Astrocyte (in vitro differentiated cells and primary cell): ENCODE measurements at regions not wholly inside any gene's neighbourhood (a gene's known extent, or its start where the extent isn't known, plus 50 kb on each side); places are given as distances from the start of the nearest gene placed in this dataset.

Experiments used
- DNase-seq: peaks from one replicate; pipeline ENCODE4 v3.0.0-alpha.2; 2010; ENCODE audit warnings: low read depth
- FAIRE-seq: peaks from 2 replicates; lab custom pipeline; 2011; peaks lifted over from hg19 to GRCh38; lab: Jason Lieb, UNC
- H2AFZ ChIP-seq: 2 replicates; pipeline ENCODE4 v1.6.0; 2012; ENCODE audit warnings: low read depth, low read length, inconsistent platforms
- H3K27ac ChIP-seq: 2 replicates; pipeline ENCODE4 v1.5.1; 2011; ENCODE audit warnings: low read depth, low read length, inconsistent platforms
- H3K27me3 ChIP-seq: 2 replicates; pipeline ENCODE4 v1.6.0; 2011; ENCODE audit warnings: low read length, inconsistent platforms; ENCODE audit not compliant: insufficient read depth
- H3K36me3 ChIP-seq: 2 replicates; pipeline ENCODE4 v1.5.1; 2011; ENCODE audit warnings: low read length, inconsistent platforms; ENCODE audit not compliant: insufficient read depth
- H3K4me1 ChIP-seq: 2 replicates; pipeline ENCODE4 v1.5.1; 2011; ENCODE audit warnings: low read length, inconsistent platforms; ENCODE audit not compliant: insufficient read depth
- H3K4me2 ChIP-seq: 2 replicates; pipeline ENCODE4 v1.6.0; 2012; ENCODE audit warnings: low read length, inconsistent platforms
- H3K4me3 ChIP-seq: 2 replicates; pipeline ENCODE4 v1.5.1; 2011; ENCODE audit warnings: low read depth, mild to moderate bottlenecking, low read length, inconsistent platforms; ENCODE audit not compliant: insufficient read depth
- H3K79me2 ChIP-seq: 2 replicates; pipeline ENCODE4 v1.6.0; 2012; ENCODE audit warnings: mild to moderate bottlenecking, low read length, inconsistent platforms; ENCODE audit not compliant: insufficient read depth
- H3K9ac ChIP-seq: 2 replicates; pipeline ENCODE4 v1.6.0; 2012; ENCODE audit warnings: mild to moderate bottlenecking, low read length, inconsistent platforms
- H3K9me3 ChIP-seq: 2 replicates; pipeline ENCODE4 v1.5.1; 2012; ENCODE audit warnings: low read depth, mild to moderate bottlenecking, low read length, inconsistent platforms; ENCODE audit not compliant: insufficient read depth
- H4K20me1 ChIP-seq: 2 replicates; pipeline ENCODE4 v1.6.0; 2012; ENCODE audit warnings: low read length, inconsistent platforms; ENCODE audit not compliant: insufficient read depth
- H3K27ac Mint-ChIP-seq: one replicate; pipeline ENCODE4 v1.8.0; 2021; ENCODE audit warnings: mild to moderate bottlenecking, mixed read lengths; ENCODE audit not compliant: unreplicated experiment
- H3K27me3 Mint-ChIP-seq: one replicate; pipeline ENCODE4 v1.8.0; 2021; ENCODE audit warnings: low read depth, mixed read lengths; ENCODE audit not compliant: unreplicated experiment
- H3K36me3 Mint-ChIP-seq: one replicate; pipeline ENCODE4 v1.8.0; 2021; ENCODE audit warnings: low read depth, mixed read lengths; ENCODE audit not compliant: unreplicated experiment
- H3K4me1 Mint-ChIP-seq: one replicate; pipeline ENCODE4 v1.8.0; 2021; ENCODE audit warnings: low read depth, mixed read lengths; ENCODE audit not compliant: unreplicated experiment
- H3K4me3 Mint-ChIP-seq: one replicate; pipeline ENCODE4 v1.8.0; 2021; ENCODE audit warnings: mild to moderate bottlenecking, moderate library complexity, mixed read lengths; ENCODE audit not compliant: unreplicated experiment
- H3K9me3 Mint-ChIP-seq: one replicate; pipeline ENCODE4 v1.8.0; 2021; ENCODE audit warnings: mild to moderate bottlenecking, mixed read lengths; ENCODE audit not compliant: unreplicated experiment
- CTCF ChIP-seq: IDR thresholded peaks from 2 replicates; pipeline ENCODE4 v1.5.1; 2011; ENCODE audit warnings: low read depth, mild to moderate bottlenecking, inconsistent platforms, low read length, moderate library complexity; ENCODE audit not compliant: insufficient read depth
- EZH2 ChIP-seq: IDR thresholded peaks from 2 replicates; pipeline ENCODE4 v1.6.1; 2012; ENCODE audit warnings: mild to moderate bottlenecking, low read length, inconsistent platforms; ENCODE audit not compliant: insufficient read depth

- no peaks in the 10 kb centered on the region for H3K4me1 ChIP-seq
- Mint-ChIP-seq H3K4me3 (no peak overlapping the region), H3K27ac (peak overlapping the region; percentile 26), H3K36me3 (no peaks in the 10 kb centered on the region), H3K9me3 (no peaks in the 10 kb centered on the region), H3K4me1 (peaks cover 21% of the 10 kb centered on the region), H3K27me3 (no peaks in the 10 kb centered on the region)
- no peak overlapping the region for H3K9ac ChIP-seq
- H3K36me3 ChIP-seq = no peaks in the 10 kb centered on the region
- no peak overlapping the region for H3K27ac ChIP-seq
- no peaks in the 10 kb centered on the region for H3K9me3 ChIP-seq
- no peak for TF ChIP-seq EZH2
- TF ChIP-seq CTCF = no peak
- no peak overlapping the region for H3K4me3 ChIP-seq
- H3K79me2 ChIP-seq = no peaks in the 10 kb centered on the region
- no peaks in the 10 kb centered on the region for H4K20me1 ChIP-seq
- no peak overlapping the region for H3K4me2 ChIP-seq
- no peak overlapping the region for H2AFZ ChIP-seq
- peak; percentile 11 for DNase-seq
- no peaks in the 10 kb centered on the region for H3K27me3 ChIP-seq
- FAIRE-seq = no peak
These were observed 144.9 kb downstream of the C4orf33 start for GRCh38 chr4:129240816-129241215.

GRCh38 chr4:129246145-129246544, 150.2 kb downstream of the C4orf33 start:
- Histone ChIP-seq H3K4me1 (no peaks in the 10 kb centered on the region), H3K4me3 (no peak overlapping the region), H4K20me1 (no peaks in the 10 kb centered on the region), H3K9ac (no peak overlapping the region), H3K79me2 (no peaks in the 10 kb centered on the region), H2AFZ (no peak overlapping the region), H3K9me3 (no peaks in the 10 kb centered on the region), H3K4me2 (no peak overlapping the region), H3K36me3 (no peaks in the 10 kb centered on the region), H3K27ac (no peak overlapping the region), H3K27me3 (no peaks in the 10 kb centered on the region)
- H3K27me3 Mint-ChIP-seq = no peaks in the 10 kb centered on the region
- peaks cover 1% of the 10 kb centered on the region for H3K4me1 Mint-ChIP-seq
- DNase-seq = no peak
- no peak overlapping the region for H3K4me3 Mint-ChIP-seq
- TF ChIP-seq EZH2 (no peak), CTCF (no peak)
- H3K9me3 Mint-ChIP-seq = peaks cover 7% of the 10 kb centered on the region
- FAIRE-seq = no peak
- peaks cover 2% of the 10 kb centered on the region for H3K36me3 Mint-ChIP-seq
- no peak overlapping the region for H3K27ac Mint-ChIP-seq

- Histone ChIP-seq H3K79me2 (no peaks in the 10 kb centered on the region), H3K9ac (no peak overlapping the region), H3K27ac (no peak overlapping the region), H3K4me2 (no peak overlapping the region), H3K4me1 (no peaks in the 10 kb centered on the region), H3K4me3 (no peak overlapping the region), H3K27me3 (no peaks in the 10 kb centered on the region), H3K36me3 (no peaks in the 10 kb centered on the region), H2AFZ (no peak overlapping the region), H3K9me3 (no peaks in the 10 kb centered on the region), H4K20me1 (no peaks in the 10 kb centered on the region)
- FAIRE-seq (no peak), DNase-seq (no peak)
- Mint-ChIP-seq H3K36me3 (peaks cover 2% of the 10 kb centered on the region), H3K4me1 (no peaks in the 10 kb centered on the region), H3K4me3 (no peak overlapping the region), H3K27me3 (no peaks in the 10 kb centered on the region), H3K9me3 (peaks cover 7% of the 10 kb centered on the region), H3K27ac (no peak overlapping the region)
- no peak for TF ChIP-seq CTCF
- no peak for TF ChIP-seq EZH2
These were observed 151.0 kb downstream of the C4orf33 start for GRCh38 chr4:129246910-129247461.
